Upper lobe of right lung (tissue), 1 donor: ENCODE measurements at regions not wholly inside any gene's neighbourhood (a gene's known extent, or its start where the extent isn't known, plus 50 kb on each side); places are given as distances from the start of the nearest gene placed in this dataset.
A peak's percentile ranks its signal among the peaks of the same experiment; 100 is the strongest.

ENCODE experiments used
- ATAC-seq: fragments of 200-7000 bp; cut with Tn5 transposase; one replicate; pipeline ENCODE4 v1.9.1; 2020; ENCODE audit warnings: mild to moderate bottlenecking, moderate library complexity
- DNase-seq: peaks from one replicate; pipeline ENCODE4 v3.0.0-alpha.2; 2020
- H3K27ac ChIP-seq: fragments of 200-600 bp; one replicate; pipeline ENCODE4 v1.8.0; 2022
- H3K27me3 ChIP-seq: fragments of 200-600 bp; one replicate; pipeline ENCODE4 v1.8.0; 2022; ENCODE audit warnings: mild to moderate bottlenecking
- H3K36me3 ChIP-seq: fragments of 200-600 bp; one replicate; pipeline ENCODE4 v1.8.0; 2022
- H3K4me1 ChIP-seq: fragments of 200-600 bp; one replicate; pipeline ENCODE4 v1.8.0; 2022
- H3K4me3 ChIP-seq: fragments of 200-600 bp; one replicate; pipeline ENCODE4 v1.8.0; 2022; ENCODE audit warnings: mild to moderate bottlenecking
- H3K9me3 ChIP-seq: fragments of 200-600 bp; one replicate; pipeline ENCODE4 v1.8.0; 2022
- intact Hi-C: fragments of 100-400 bp; cut with DNase I; formaldehyde crosslinking; loops from one replicate; pipeline ENCODE4 v1.11.0; 2022
- TF ChIP-seq, protein P1 (sequence below): fragments of 200-600 bp; IDR thresholded peaks from one replicate; pipeline ENCODE4 v1.8.0; 2022; ENCODE audit warnings: antibody characterized with exemption
- donor health status: DM: no; HTN: yes; CAD: no; lungs with severe emphysema.

DNA sequence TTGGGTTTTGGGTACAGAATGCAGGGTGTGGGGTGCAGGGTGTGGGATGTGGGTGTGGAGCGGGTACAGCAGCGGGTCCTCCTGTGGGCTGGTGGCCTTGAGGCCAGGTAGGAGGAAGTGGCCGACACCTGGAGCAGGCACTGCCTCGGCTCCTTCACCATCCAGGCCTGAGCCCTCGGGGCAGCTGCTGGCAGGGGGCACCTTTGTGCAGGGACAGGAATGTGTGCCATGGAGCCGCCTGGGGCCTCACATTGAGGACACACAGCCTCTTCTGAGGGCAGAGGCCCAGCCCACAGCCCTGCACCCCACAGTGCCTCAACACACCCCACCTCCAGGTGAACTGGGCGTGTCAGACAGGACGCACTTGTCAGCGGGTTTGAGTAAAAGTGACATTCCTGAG, 984.0 kb downstream of the BRD1 start:
- DNase-seq = peak; percentile 54
- peaks cover 10% of the 10 kb centered on the region for H3K27me3 ChIP-seq
- intact Hi-C loops = no loop called here

DNA sequence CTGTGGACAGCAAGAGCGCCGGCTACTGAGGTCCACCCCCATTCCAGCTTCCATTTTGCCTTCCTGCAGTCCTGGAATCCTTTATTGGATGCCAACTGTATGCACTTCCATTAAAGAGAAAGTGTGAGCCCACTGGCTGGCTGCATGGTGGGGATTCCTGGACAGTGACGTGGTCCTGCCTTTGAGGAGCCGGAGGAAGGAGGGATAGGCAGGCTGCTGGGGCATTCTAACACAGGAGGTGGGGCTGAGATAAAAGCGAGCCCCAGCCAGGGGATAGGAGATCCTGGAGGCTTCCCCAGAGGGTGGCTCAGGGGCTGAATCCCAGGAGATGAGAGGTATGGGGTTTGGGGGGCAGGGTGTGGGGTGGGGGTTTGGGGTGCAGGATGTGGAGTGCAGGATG, 984.7 kb downstream of the BRD1 start:
- Histone ChIP-seq H3K27me3 (peaks cover 5% of the 10 kb centered on the region), H3K27ac (no peak overlapping the region), H3K4me1 (no peaks in the 10 kb centered on the region), H3K36me3 (no peaks in the 10 kb centered on the region), H3K9me3 (no peaks in the 10 kb centered on the region), H3K4me3 (no peak overlapping the region)
- intact Hi-C loops = no loop called here
- TF ChIP-seq, protein P1, sequence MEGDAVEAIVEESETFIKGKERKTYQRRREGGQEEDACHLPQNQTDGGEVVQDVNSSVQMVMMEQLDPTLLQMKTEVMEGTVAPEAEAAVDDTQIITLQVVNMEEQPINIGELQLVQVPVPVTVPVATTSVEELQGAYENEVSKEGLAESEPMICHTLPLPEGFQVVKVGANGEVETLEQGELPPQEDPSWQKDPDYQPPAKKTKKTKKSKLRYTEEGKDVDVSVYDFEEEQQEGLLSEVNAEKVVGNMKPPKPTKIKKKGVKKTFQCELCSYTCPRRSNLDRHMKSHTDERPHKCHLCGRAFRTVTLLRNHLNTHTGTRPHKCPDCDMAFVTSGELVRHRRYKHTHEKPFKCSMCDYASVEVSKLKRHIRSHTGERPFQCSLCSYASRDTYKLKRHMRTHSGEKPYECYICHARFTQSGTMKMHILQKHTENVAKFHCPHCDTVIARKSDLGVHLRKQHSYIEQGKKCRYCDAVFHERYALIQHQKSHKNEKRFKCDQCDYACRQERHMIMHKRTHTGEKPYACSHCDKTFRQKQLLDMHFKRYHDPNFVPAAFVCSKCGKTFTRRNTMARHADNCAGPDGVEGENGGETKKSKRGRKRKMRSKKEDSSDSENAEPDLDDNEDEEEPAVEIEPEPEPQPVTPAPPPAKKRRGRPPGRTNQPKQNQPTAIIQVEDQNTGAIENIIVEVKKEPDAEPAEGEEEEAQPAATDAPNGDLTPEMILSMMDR = no peak
- ATAC-seq (no peak), DNase-seq (no peak)

More for the DNA sequence above, 984.0 kb downstream of the BRD1 start:
- no peak for ATAC-seq
- Histone ChIP-seq H3K27ac (no peak overlapping the region), H3K4me3 (no peak overlapping the region), H3K4me1 (no peaks in the 10 kb centered on the region), H3K9me3 (no peaks in the 10 kb centered on the region), H3K36me3 (no peaks in the 10 kb centered on the region)
- TF ChIP-seq, protein P1 = no peak

DNA sequence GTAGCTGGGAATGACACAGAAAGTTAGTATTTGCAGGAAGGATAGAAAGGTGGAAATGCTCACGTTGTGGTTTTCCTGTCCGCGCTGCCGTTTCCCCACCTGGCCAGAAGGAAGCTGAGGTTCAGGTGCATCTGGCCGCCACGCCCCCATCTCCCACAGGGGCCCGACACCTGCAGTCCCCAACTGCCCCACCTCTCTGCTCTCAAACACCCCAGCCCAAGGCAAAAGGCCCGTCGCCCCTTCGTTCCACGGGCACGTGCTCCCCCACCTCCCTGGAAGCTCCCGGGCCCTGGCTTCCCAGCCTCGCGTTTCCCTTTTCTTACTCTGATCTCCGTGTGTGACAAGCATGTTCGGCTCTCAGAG, 985.1 kb downstream of the BRD1 start:
- Histone ChIP-seq H3K36me3 (no peaks in the 10 kb centered on the region), H3K4me1 (no peaks in the 10 kb centered on the region), H3K4me3 (no peak overlapping the region), H3K27me3 (peaks cover 5% of the 10 kb centered on the region), H3K27ac (no peak overlapping the region), H3K9me3 (no peaks in the 10 kb centered on the region)
- DNase-seq (no peak), ATAC-seq (no peak)
- intact Hi-C loops = no loop called here
- TF ChIP-seq, protein P1 = no peak

DNA sequence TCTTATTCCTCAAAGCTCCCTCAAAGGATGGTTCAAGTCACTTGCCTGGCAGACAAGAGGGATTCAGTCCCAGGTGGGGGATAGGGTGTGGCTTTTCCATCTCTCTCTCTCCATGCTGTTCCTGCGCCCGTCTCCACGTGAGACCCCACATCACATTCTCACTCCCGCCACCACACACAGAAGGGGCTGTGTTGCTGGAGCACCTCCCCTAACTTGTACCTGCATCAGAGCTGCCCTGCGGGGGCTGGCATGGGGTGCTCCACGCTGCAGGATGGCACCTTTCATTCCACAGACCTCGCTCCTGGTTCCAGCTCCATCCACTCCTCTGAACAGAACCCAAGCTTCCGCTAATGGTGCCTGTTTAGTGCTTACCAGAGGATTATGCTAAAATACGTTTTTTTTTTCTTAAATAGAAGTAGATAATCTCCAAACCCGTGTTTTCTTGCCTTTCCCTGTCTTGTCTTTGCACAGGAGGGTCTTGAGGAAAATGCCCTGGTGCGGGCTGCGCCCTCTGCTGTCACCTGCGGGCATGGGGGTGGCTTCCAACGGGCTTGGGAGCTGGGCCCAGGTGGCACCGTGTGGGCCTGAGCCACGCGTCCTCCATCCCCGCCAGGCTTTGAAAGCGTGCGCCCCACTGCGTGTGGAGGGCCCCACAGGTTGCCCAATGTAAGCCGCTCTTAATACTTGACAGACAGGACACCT, 985.6 kb downstream of the BRD1 start:
- DNase-seq (no peak), ATAC-seq (no peak)
- Histone ChIP-seq H3K9me3 (no peaks in the 10 kb centered on the region), H3K27me3 (peaks cover 5% of the 10 kb centered on the region), H3K4me1 (no peaks in the 10 kb centered on the region), H3K36me3 (no peaks in the 10 kb centered on the region), H3K27ac (no peak overlapping the region), H3K4me3 (no peak overlapping the region)
- TF ChIP-seq, protein P1 = no peak
- intact Hi-C loops = no loop called here

DNA sequence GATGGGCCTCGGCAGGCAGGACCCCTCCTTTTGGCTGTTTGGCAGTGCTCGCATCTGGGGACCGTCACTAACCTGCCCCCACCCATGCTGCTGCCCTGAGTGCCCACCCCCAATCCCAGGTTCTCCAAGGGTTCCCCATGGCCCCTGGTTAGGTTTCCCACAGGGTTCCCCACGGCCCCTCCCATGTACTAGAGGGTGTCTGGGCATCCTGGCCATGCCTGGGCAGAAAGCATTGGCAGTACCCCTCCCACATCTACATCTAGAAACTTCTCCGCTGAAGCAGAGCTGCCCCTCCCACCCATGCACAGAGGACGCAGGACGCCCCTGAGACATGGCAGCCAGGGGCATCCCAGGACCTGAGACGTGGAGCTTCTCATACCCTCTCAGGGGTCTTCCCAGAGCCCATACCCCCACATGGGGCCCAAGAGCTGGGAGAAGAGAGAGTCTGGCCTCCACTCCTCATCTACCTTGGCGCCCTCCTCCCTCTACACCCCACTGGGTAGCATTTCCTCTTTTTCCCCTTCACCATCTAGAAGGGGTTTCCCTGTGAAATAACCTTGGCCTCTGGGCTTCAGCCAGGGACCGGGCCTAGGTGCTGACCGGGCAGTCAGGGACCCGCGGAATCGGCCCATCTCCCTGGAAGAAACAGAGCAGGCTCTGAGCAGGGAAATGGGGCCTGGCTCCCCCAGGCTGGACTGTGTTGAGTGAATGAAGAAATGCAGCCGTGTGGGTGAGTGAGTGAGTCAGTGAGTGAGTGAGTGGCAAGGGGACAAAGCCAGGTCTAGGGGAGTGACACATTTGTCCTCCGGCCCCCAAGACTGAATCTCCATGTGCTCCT, 987.3 kb downstream of the BRD1 start:
- Histone ChIP-seq H3K27me3 (peaks cover 5% of the 10 kb centered on the region), H3K4me1 (no peaks in the 10 kb centered on the region), H3K27ac (no peak overlapping the region), H3K36me3 (no peaks in the 10 kb centered on the region), H3K9me3 (no peaks in the 10 kb centered on the region), H3K4me3 (no peak overlapping the region)
- ATAC-seq (no peak), DNase-seq (peak; percentile 57)
- intact Hi-C loops = no loop called here
- TF ChIP-seq, protein P1 = no peak
